ENCODE measurements at regions not wholly inside any gene's neighbourhood (a gene's known extent, or its start where the extent isn't known, plus 50 kb on each side); places are given as distances from the start of the nearest gene placed in this dataset.

DNA sequence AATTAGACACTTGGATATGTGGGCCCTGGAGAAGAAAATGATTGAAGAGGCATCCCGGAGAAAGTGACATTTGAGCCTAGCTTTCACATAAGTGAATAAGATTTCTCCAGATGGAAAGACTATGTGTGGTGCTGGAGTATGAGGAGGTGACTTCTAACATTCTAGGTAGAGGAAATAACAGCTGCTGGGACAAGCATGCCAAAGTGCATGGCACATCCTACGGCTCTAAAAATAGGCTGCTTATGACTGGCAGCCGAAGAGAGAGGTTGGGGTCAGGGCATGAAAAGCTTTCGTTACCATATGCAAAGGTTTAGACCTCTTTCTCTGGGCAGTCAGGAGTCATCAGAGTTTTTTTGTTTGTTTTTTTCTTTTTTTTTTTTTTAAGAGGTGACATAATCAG lies 142.0 kb downstream of the SOX3 start:
- no peak overlapping the region for H2AFZ ChIP-seq (ENCODE audit: low read depth, low read length, poor library complexity, severe bottlenecking)
- intact Hi-C loops (cut with micrococcal nuclease) = no loop called here
- H3K4me2 ChIP-seq (ENCODE audit: low read length) = no peak overlapping the region
- no peaks in the 10 kb centered on the region for H3K4me1 ChIP-seq (ENCODE audit: control insufficient read depth in 1 of 2, insufficient read depth in 2 of 2, low read length in 2 of 2)
- RAD21 ChIA-PET (ENCODE audit: low non-redundant PET in 1 of 2, low total read pairs in 2 of 2, uncharacterized antibody in 2 of 2, unreplicated experiment in 2 of 2) = no interaction called here
- DNase-seq (ENCODE audit: low read depth, low spot score) = no peak
- H3K9me3 ChIP-seq (ENCODE audit: control insufficient read depth in 1 of 2, insufficient read depth in 1 of 2, low read depth in 1 of 2, low read length in 2 of 2) = no peaks in the 10 kb centered on the region
- CTCF ChIA-PET = no interaction called here
- no peaks in the 10 kb centered on the region for H3K27me3 ChIP-seq (ENCODE audit: insufficient read depth, low read length)
- ATAC-seq = no peak
- H3K27ac ChIP-seq (ENCODE audit: low read depth, low read length) = no peak overlapping the region
- no peaks in the 10 kb centered on the region for H3K9me2 ChIP-seq (ENCODE audit: insufficient read depth)
- H3K79me2 ChIP-seq (ENCODE audit: insufficient read depth, low read length) = no peaks in the 10 kb centered on the region
- no peaks in the 10 kb centered on the region for H4K20me1 ChIP-seq (ENCODE audit: insufficient read depth)
- no peak overlapping the region for H3K9ac ChIP-seq (ENCODE audit: low read length)
- no TSS peak for BruUV-seq (replicated peaks)
- H3K36me3 ChIP-seq (ENCODE audit: control insufficient read depth in 1 of 2, insufficient read depth in 2 of 2, low read length in 2 of 2) = no peaks in the 10 kb centered on the region
- POLR2A ChIA-PET = no interaction called here
- TF ChIP-seq ZNF274 (IDR thresholded peaks at IDR 0.05; ENCODE audit: low read depth, low read length) (no peak), POLR2A (IDR thresholded peaks at IDR 0.05; ENCODE audit: borderline replicate concordance, extremely low read depth, insufficient read depth, insufficient read length) (no peak), RAD21 (IDR thresholded peaks at IDR 0.05; ENCODE audit: low read depth) (no peak), SIN3A (IDR thresholded peaks at IDR 0.05; ENCODE audit: low read depth) (no peak), EZH2phosphoT487 (IDR thresholded peaks at IDR 0.05; ENCODE audit: borderline replicate concordance) (no peak), POLR2AphosphoS5 (IDR thresholded peaks at IDR 0.05; ENCODE audit: low read depth, low read length) (no peak), ELF1 (IDR thresholded peaks at IDR 0.05; ENCODE audit: borderline replicate concordance, low read depth) (no peak), SP1 (IDR thresholded peaks at IDR 0.05; ENCODE audit: low read depth) (no peak), JUND (IDR thresholded peaks at IDR 0.05) (no peak), EGR1 (IDR thresholded peaks at IDR 0.05; ENCODE audit: low read depth) (no peak), ZFX (IDR thresholded peaks at IDR 0.05) (no peak), TCF7L2 (IDR thresholded peaks at IDR 0.05; ENCODE audit: borderline replicate concordance, extremely low read depth, insufficient read depth, insufficient read length) (no peak), FOSL1 (IDR thresholded peaks at IDR 0.05; ENCODE audit: low read depth) (no peak)
- TF ChIP-seq, protein P1, sequence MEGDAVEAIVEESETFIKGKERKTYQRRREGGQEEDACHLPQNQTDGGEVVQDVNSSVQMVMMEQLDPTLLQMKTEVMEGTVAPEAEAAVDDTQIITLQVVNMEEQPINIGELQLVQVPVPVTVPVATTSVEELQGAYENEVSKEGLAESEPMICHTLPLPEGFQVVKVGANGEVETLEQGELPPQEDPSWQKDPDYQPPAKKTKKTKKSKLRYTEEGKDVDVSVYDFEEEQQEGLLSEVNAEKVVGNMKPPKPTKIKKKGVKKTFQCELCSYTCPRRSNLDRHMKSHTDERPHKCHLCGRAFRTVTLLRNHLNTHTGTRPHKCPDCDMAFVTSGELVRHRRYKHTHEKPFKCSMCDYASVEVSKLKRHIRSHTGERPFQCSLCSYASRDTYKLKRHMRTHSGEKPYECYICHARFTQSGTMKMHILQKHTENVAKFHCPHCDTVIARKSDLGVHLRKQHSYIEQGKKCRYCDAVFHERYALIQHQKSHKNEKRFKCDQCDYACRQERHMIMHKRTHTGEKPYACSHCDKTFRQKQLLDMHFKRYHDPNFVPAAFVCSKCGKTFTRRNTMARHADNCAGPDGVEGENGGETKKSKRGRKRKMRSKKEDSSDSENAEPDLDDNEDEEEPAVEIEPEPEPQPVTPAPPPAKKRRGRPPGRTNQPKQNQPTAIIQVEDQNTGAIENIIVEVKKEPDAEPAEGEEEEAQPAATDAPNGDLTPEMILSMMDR (IDR thresholded peaks at IDR 0.05 in 2 of 3, conservative IDR thresholded peaks at IDR 0.05 in 1 of 3; ENCODE audit: borderline replicate concordance in 1 of 3, insufficient read depth in 1 of 3, low read depth in 2 of 3, low read length in 2 of 3) = no peak
- TF ChIP-seq, protein P2, sequence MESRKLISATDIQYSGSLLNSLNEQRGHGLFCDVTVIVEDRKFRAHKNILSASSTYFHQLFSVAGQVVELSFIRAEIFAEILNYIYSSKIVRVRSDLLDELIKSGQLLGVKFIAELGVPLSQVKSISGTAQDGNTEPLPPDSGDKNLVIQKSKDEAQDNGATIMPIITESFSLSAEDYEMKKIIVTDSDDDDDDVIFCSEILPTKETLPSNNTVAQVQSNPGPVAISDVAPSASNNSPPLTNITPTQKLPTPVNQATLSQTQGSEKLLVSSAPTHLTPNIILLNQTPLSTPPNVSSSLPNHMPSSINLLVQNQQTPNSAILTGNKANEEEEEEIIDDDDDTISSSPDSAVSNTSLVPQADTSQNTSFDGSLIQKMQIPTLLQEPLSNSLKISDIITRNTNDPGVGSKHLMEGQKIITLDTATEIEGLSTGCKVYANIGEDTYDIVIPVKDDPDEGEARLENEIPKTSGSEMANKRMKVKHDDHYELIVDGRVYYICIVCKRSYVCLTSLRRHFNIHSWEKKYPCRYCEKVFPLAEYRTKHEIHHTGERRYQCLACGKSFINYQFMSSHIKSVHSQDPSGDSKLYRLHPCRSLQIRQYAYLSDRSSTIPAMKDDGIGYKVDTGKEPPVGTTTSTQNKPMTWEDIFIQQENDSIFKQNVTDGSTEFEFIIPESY (IDR thresholded peaks at IDR 0.05; ENCODE audit: extremely low read depth, insufficient replicate concordance, low read length) = no peak
- TF ChIP-seq, protein P3, sequence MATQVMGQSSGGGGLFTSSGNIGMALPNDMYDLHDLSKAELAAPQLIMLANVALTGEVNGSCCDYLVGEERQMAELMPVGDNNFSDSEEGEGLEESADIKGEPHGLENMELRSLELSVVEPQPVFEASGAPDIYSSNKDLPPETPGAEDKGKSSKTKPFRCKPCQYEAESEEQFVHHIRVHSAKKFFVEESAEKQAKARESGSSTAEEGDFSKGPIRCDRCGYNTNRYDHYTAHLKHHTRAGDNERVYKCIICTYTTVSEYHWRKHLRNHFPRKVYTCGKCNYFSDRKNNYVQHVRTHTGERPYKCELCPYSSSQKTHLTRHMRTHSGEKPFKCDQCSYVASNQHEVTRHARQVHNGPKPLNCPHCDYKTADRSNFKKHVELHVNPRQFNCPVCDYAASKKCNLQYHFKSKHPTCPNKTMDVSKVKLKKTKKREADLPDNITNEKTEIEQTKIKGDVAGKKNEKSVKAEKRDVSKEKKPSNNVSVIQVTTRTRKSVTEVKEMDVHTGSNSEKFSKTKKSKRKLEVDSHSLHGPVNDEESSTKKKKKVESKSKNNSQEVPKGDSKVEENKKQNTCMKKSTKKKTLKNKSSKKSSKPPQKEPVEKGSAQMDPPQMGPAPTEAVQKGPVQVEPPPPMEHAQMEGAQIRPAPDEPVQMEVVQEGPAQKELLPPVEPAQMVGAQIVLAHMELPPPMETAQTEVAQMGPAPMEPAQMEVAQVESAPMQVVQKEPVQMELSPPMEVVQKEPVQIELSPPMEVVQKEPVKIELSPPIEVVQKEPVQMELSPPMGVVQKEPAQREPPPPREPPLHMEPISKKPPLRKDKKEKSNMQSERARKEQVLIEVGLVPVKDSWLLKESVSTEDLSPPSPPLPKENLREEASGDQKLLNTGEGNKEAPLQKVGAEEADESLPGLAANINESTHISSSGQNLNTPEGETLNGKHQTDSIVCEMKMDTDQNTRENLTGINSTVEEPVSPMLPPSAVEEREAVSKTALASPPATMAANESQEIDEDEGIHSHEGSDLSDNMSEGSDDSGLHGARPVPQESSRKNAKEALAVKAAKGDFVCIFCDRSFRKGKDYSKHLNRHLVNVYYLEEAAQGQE (IDR thresholded peaks at IDR 0.05; ENCODE audit: low read depth) = no peak
- TF ChIP-seq, protein P4, sequence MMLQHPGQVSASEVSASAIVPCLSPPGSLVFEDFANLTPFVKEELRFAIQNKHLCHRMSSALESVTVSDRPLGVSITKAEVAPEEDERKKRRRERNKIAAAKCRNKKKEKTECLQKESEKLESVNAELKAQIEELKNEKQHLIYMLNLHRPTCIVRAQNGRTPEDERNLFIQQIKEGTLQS (IDR thresholded peaks at IDR 0.05) = no peak
- no peak overlapping the region for H3K4me3 ChIP-seq (replicated peaks in 1 of 2; ENCODE audit: low read depth in 1 of 2, low read length in 2 of 2)

Data from HCT116 (cell line).